Heart right ventricle (tissue), 16 donors: ENCODE measurements at regions not wholly inside any gene's neighbourhood (a gene's known extent, or its start where the extent isn't known, plus 50 kb on each side); places are given as distances from the start of the nearest gene placed in this dataset.

ENCODE experiments used
- ATAC-seq, 8 donors: fragments of 200-7000 bp; cut with Tn5 transposase; one replicate each; pipeline ENCODE4 v1.9.1; 2020; ENCODE audit warnings: mild to moderate bottlenecking in 8 of 8, moderate library complexity in 8 of 8, moderate number of reproducible peaks in 1 of 8
- DNase-seq, 2 donors: peaks; one replicate each; pipeline ENCODE4 v3.0.0-alpha.2; 2020
- H3K27ac ChIP-seq, 10 donors: fragments of 200-600 bp; sonication (generic) in 2 of 10; one replicate each; pipeline versions ENCODE4 v1.5.0 to v1.8.0; 2020 to 2022; ENCODE audit warnings: mild to moderate bottlenecking in 3 of 10
- H3K27me3 ChIP-seq, 7 donors: fragments of 200-600 bp; one replicate each; pipeline ENCODE4 v1.8.0; 2021 to 2022; ENCODE audit warnings: mild to moderate bottlenecking in 2 of 7
- H3K36me3 ChIP-seq, 9 donors: fragments of 200-600 bp; sonication (generic) in 1 of 9; one replicate each; pipeline versions ENCODE4 v1.5.0 to v1.8.0; 2020 to 2022; ENCODE audit warnings: mild to moderate bottlenecking in 2 of 9
- H3K4me1 ChIP-seq, 9 donors: fragments of 200-600 bp; sonication (generic) in 1 of 9; one replicate each; pipeline versions ENCODE4 v1.5.0 to v1.8.0; 2020 to 2022; ENCODE audit warnings: mild to moderate bottlenecking in 4 of 9
- H3K4me3 ChIP-seq, 10 donors: fragments of 200-600 bp; sonication (generic) in 2 of 10; one replicate each; pipeline versions ENCODE4 v1.5.0 to v1.8.0; 2020 to 2022; ENCODE audit warnings: mild to moderate bottlenecking in 7 of 10, moderate library complexity in 2 of 10
- H3K9me3 ChIP-seq, 11 donors: fragments of 200-600 bp in 10 of 11; sonication (generic) in 2 of 11; one replicate each; pipeline versions ENCODE4 v1.5.0 to v1.8.0; 2013 to 2022; ENCODE audit warnings: mild to moderate bottlenecking in 2 of 11, control low read depth in 1 of 11, moderate library complexity in 1 of 11
- CTCF ChIP-seq, 9 donors: fragments of 200-600 bp; sonication (generic) in 2 of 9; IDR thresholded peaks; one replicate each; pipeline versions ENCODE4 v1.5.0 to v1.8.0; 2021 to 2022; ENCODE audit warnings: antibody characterized with exemption in 9 of 9, mild to moderate bottlenecking in 5 of 9, moderate library complexity in 1 of 9
- WGBS, 2 donors: extraction: QIAGEN DNeasy Blood & Tissue Kit; methylation state at CpG; one replicate each; pipeline ENCODE4 v1.1.7; 2013; ENCODE audit warnings: inconsistent platforms in 1 of 2; 5-methylcytosine and 5-hydroxymethylcytosine counted together
- intact Hi-C, 10 donors: fragments of 100-400 bp; cut with DNase I; formaldehyde crosslinking; loops; one replicate each; pipeline versions ENCODE4 v1.11.1 to v1.14.2; 2022
- donor health status: Arrhythmogenic right ventricular cardiomyopathy.
- donor health status: ischemic (EF 13 %, LVEDD 7.1; RV severe dilation, severe dysfunction).
- donor health status: healthy with polysubstance abuse.
- donor health status: DM: no; HTN: yes; CAD: no.
- donor health status: DM: no; HTN: no; CAD: no.
- donor health status: ischemic (EF 25% LVEDD 6.9; RV normal size, moderate dysfunction).
- donor health status: ischemic (EF 25% LVEDD 5.7; RV mildly dilated, moderate dysfunction).
- donor health status: healthy.
- donor health status: DM: yes; HTN: yes; CAD: no.
- donor health status: Ischemic cardiomyopathy.
- donor health status: ischemic (EF 35%, LVEDD 5.7; RV mildly dilated, moderate dysfunction).
- donor health status: nonischemic (EF 11% LVEDD 7.7; RV severe dilation, severe dysfunction).
- donor health status: DM: yes; HTN: yes; CAD: no.
- donor health status: PGD.
- donor health status: ischemic (EF 29% LVEDD 5.4; RV normal size, mild dysfunction).
- donor health status: nonischemic (EF 23%, LVEDD 6.1; RV moderate dilation, normal function).

- Histone ChIP-seq H3K36me3 (no peaks in the 10 kb centered on the region), H3K27me3 (no peaks in the 10 kb centered on the region), H3K4me3 (no peak overlapping the region), H3K9me3 (peaks cover 0 to 22% (median 0%) of the 10 kb centered on the region in 11 donors), H3K27ac (no peak overlapping the region), H3K4me1 (no peaks in the 10 kb centered on the region)
- 57 to 60% methylated on average over 3 of the region's 3 CpGs for WGBS, 2 donors
- DNase-seq (no peak), ATAC-seq (no peak)
- intact Hi-C loops, result no loop called here
- no peak for TF ChIP-seq CTCF (IDR thresholded peaks at IDR 0.05)
These were observed 480.6 kb upstream of the MBL2 start for GRCh38 chr10:53253221-53253620.

- no peak for ATAC-seq
- Histone ChIP-seq H3K4me3 (no peak overlapping the region), H3K27me3 (no peaks in the 10 kb centered on the region), H3K36me3 (no peaks in the 10 kb centered on the region), H3K9me3 (peaks cover 0 to 17% (median 0%) of the 10 kb centered on the region in 11 donors), H3K4me1 (no peaks in the 10 kb centered on the region), H3K27ac (no peak overlapping the region)
- intact Hi-C loops, result no loop called here
- 88 to 90% methylated on average over 4 of the region's 4 CpGs for WGBS, 2 donors
- no peak for DNase-seq
- TF ChIP-seq CTCF (IDR thresholded peaks at IDR 0.05), result no peak
These were observed 467.3 kb upstream of the MBL2 start for GRCh38 chr10:53239873-53240272.

- no peak for TF ChIP-seq CTCF (IDR thresholded peaks at IDR 0.05)
- Histone ChIP-seq H3K9me3 (peaks cover 0 to 8% (median 0%) of the 10 kb centered on the region in 11 donors), H3K4me3 (no peak overlapping the region), H3K27me3 (no peaks in the 10 kb centered on the region), H3K36me3 (no peaks in the 10 kb centered on the region), H3K27ac (no peak overlapping the region), H3K4me1 (peaks cover 0 to 9% (median 0%) of the 10 kb centered on the region in 9 donors)
- WGBS, 2 donors, result 95 to 99% methylated on average over 1 of the region's 1 CpG
- DNase-seq (no peak), ATAC-seq (no peak)
- intact Hi-C loops, result no loop called here
These were observed 464.4 kb upstream of the MBL2 start for GRCh38 chr10:53236941-53237340.

- WGBS, 2 donors, result 16 to 46% methylated on average over 1 of the region's 1 CpG
- DNase-seq, result no peak
- Histone ChIP-seq H3K9me3 (peaks cover 0 to 10% (median 0%) of the 10 kb centered on the region in 11 donors), H3K36me3 (no peaks in the 10 kb centered on the region), H3K27ac (no peak overlapping the region), H3K4me3 (no peak overlapping the region), H3K4me1 (peaks cover 0 to 9% (median 0%) of the 10 kb centered on the region in 9 donors), H3K27me3 (no peaks in the 10 kb centered on the region)
- ATAC-seq, result no peak
- TF ChIP-seq CTCF (IDR thresholded peaks at IDR 0.05), result no peak
- intact Hi-C loops, result no loop called here
These were observed 461.2 kb upstream of the MBL2 start for GRCh38 chr10:53233749-53234148.
